Activated CD8-positive, alpha-beta memory T cell treated with anti-CD3 and anti-CD28 coated beads, Interleukin-2, amount 50 U/mL, for 4 hours (primary cell): ENCODE measurements at regions not wholly inside any gene's neighbourhood (a gene's known extent, or its start where the extent isn't known, plus 50 kb on each side); places are given as distances from the start of the nearest gene placed in this dataset.

Source experiments
- DNase-seq: peaks from one replicate; pipeline ENCODE4 v3.0.0-alpha.2; 2020

DNA sequence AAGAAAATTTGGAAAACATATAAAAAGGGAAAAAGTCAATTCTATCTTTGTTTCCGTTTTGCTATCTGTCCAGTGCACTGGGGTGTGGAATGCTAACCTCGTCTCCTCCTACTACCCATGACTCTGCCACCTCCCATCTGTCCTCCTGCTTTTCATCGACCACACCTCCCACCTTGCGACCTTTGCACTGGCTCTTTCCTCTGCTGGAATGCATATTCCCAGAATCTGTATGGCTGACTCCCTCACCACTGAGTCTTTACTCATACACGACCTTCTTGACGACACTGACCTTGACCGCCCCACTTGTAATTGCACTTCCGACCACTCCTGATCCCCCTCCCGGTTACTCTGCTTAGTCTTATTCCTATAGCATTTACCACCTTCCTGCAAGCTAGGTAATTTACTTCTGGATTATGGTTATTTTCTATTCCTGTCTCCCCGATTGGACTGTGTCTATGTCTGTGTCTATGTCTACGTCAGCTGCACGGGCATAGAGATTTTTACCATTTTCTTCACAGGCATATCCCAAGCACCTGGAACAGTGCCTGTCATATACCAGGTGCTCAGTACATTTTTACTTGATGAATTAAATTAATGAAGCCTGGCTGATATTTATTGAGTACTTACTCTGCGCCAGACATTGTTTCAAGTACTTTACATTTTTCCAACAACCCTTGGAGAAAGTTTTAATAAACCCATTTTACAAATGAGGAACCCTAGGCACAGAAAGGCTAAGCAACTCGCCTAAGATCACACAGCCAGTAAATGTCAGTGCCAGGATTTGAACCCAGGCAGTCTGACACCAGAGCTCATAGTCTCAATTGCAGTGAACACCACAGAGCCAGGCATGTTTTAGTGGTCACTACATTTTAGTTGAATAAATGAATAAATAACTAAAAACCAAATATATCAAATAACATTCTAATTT, 54.0 kb upstream of the SLC22A11 start:
- no peak for DNase-seq

DNA sequence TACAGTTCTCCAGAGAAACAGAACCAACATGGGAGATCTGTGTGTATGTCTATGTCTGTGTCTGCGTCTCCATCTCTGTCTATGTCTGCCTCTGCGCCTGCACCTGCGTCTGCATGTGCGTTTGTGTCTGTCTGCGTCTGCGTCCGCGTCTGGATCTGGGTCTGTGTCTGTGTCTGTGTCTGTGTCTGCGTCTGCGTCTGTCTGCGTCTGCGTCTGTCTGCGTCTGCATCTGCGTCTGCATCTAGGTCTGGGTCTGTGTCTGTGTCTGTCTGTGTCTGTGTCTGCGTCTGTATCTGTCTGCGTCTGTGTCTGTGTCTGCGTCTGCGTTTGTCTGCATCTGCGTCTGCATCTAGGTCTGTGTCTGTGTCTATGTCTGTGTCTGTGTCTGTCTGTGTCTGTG, 53.1 kb upstream of the SLC22A11 start:
- no peak for DNase-seq

GRCh38 chr11:64503186-64503753, 52.5 kb upstream of the SLC22A11 start:
- no peak for DNase-seq

DNA sequence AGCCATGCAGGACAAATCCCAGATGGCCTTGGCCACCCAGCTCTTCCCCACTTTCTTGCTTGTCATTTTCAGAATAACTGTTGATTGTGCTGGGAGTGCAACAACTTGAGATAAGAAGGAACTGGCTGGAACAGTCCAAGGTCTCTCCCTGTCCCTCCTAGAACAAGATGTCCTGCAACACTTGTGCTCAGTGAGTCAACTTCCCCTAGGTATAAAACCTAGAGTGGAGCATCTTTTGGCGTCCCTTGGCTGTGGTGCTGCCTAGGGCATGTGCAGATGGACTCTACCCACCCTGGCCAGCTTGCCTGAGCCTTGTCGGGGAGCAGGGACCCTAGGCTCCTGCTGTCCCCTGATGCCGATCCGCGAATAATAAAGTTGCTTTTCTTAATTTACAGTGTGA, 50.7 kb upstream of the SLC22A11 start:
- no peak for DNase-seq
